ENCODE measurements at regions not wholly inside any gene's neighbourhood (a gene's known extent, or its start where the extent isn't known, plus 50 kb on each side); places are given as distances from the start of the nearest gene placed in this dataset.

- Histone ChIP-seq H3K4me2 (ENCODE audit: low read length) (no peak overlapping the region), H3K36me3 (ENCODE audit: insufficient read depth, low read length) (no peaks in the 10 kb centered on the region), H4K20me1 (ENCODE audit: insufficient read depth) (no peaks in the 10 kb centered on the region), H3K9me3 (ENCODE audit: low read length) (no peaks in the 10 kb centered on the region), H3K4me3 (ENCODE audit: low read length) (no peak overlapping the region), H3K9me2 (ENCODE audit: insufficient read depth, low read length) (no peaks in the 10 kb centered on the region), H3K27me3 (ENCODE audit: insufficient read depth, low read depth, low read length) (no peaks in the 10 kb centered on the region), H2AFZ (ENCODE audit: low read depth, low read length) (no peak overlapping the region), H3F3A (ENCODE audit: insufficient read depth, low read length, poor library complexity, severe bottlenecking) (no peaks in the 10 kb centered on the region), H3K79me2 (replicated peaks; ENCODE audit: insufficient read depth, low read length) (no peaks in the 10 kb centered on the region), H3K9ac (ENCODE audit: low read length) (no peak overlapping the region), H3K27ac (ENCODE audit: low read length) (no peak overlapping the region)
- TF ChIP-seq RAD21 (conservative IDR thresholded peaks at IDR 0.05) (no peak), REST (IDR thresholded peaks at IDR 0.05; ENCODE audit: borderline replicate concordance) (no peak), MXI1 (conservative IDR thresholded peaks at IDR 0.05; ENCODE audit: poor library complexity, severe bottlenecking) (no peak), POLR2AphosphoS5 (IDR thresholded peaks at IDR 0.05) (no peak), EP300 (conservative IDR thresholded peaks at IDR 0.05; ENCODE audit: poor library complexity, severe bottlenecking) (no peak), SMC3 (conservative IDR thresholded peaks at IDR 0.05; ENCODE audit: poor library complexity) (no peak), TAF1 (IDR thresholded peaks at IDR 0.05; ENCODE audit: low read depth) (no peak), EZH2 (IDR thresholded peaks at IDR 0.05; ENCODE audit: borderline replicate concordance, insufficient read depth, low read length, poor library complexity, severe bottlenecking) (no peak), CTCF (IDR thresholded peaks at IDR 0.05; ENCODE audit: poor library complexity, severe bottlenecking) (no peak)
Measured at GRCh38 chr21:38735626-38736206, 70.0 kb upstream of the ETS2 start.

GRCh38 chr21:38740090-38740489 is 65.6 kb upstream of the ETS2 start:
- Histone ChIP-seq H3K27me3 (ENCODE audit: insufficient read depth, low read depth, low read length) (no peaks in the 10 kb centered on the region), H3F3A (ENCODE audit: insufficient read depth, low read length, poor library complexity, severe bottlenecking) (no peaks in the 10 kb centered on the region), H3K9me2 (ENCODE audit: insufficient read depth, low read length) (no peaks in the 10 kb centered on the region), H3K27ac (ENCODE audit: low read length) (no peak overlapping the region), H2AFZ (ENCODE audit: low read depth, low read length) (no peak overlapping the region), H4K20me1 (ENCODE audit: insufficient read depth) (no peaks in the 10 kb centered on the region), H3K4me2 (ENCODE audit: low read length) (no peak overlapping the region), H3K4me3 (ENCODE audit: low read length) (no peak overlapping the region), H3K36me3 (ENCODE audit: insufficient read depth, low read length) (no peaks in the 10 kb centered on the region), H3K9me3 (ENCODE audit: low read length) (no peaks in the 10 kb centered on the region), H3K9ac (ENCODE audit: low read length) (no peak overlapping the region), H3K79me2 (replicated peaks; ENCODE audit: insufficient read depth, low read length) (no peaks in the 10 kb centered on the region)
- TF ChIP-seq TAF1 (IDR thresholded peaks at IDR 0.05; ENCODE audit: low read depth), result no peak
- no peak for TF ChIP-seq POLR2AphosphoS5 (IDR thresholded peaks at IDR 0.05)

Measured in neural cell (in vitro differentiated cells).